NCI-H446 treated with DMSO at 0.1 percent for 48 hours (cell line): ENCODE measurements at regions not wholly inside any gene's neighbourhood (a gene's known extent, or its start where the extent isn't known, plus 50 kb on each side); places are given as distances from the start of the nearest gene placed in this dataset.
A peak's percentile ranks its signal among the peaks of the same experiment; 100 is the strongest.
"Not testable (repeated sequence)": the region's sequence is repeated elsewhere in the genome, so short reads cannot be mapped to it uniquely, and the experiment has no call there.

Experiments used
- DNase-seq: peaks from one replicate; lab custom pipeline; 2025; lab: John Stamatoyannopoulos, UW

- no peak for DNase-seq
These were observed 865.1 kb upstream of the ACVR2A start for GRCh38 chr2:146979746-146980145.

- no peak for DNase-seq
These were observed 866.0 kb upstream of the ACVR2A start for GRCh38 chr2:146978577-146979555.

- not testable (repeated sequence) for DNase-seq
These were observed 873.8 kb upstream of the ACVR2A start for GRCh38 chr2:146970981-146971380.

- DNase-seq, result not testable (repeated sequence)
These were observed 875.1 kb upstream of the ACVR2A start for GRCh38 chr2:146969703-146970102.

- no peak for DNase-seq
These were observed 880.3 kb upstream of the ACVR2A start for GRCh38 chr2:146964494-146964893.

- DNase-seq, result no peak
These were observed 890.3 kb upstream of the ACVR2A start for GRCh38 chr2:146954544-146954943.

- DNase-seq, result no peak
These were observed 892.1 kb upstream of the ACVR2A start for GRCh38 chr2:146952696-146953095.

GRCh38 chr2:146950911-146951310 is 893.9 kb upstream of the ACVR2A start:
- DNase-seq, result no peak

GRCh38 chr2:146950361-146950760 is 894.5 kb upstream of the ACVR2A start:
- no peak for DNase-seq

- DNase-seq, result no peak
These were observed 895.4 kb upstream of the ACVR2A start for GRCh38 chr2:146949400-146949799.

GRCh38 chr2:146944601-146945000 is 900.2 kb upstream of the ACVR2A start:
- no peak for DNase-seq

GRCh38 chr2:146939991-146940685 is 904.7 kb upstream of the ACVR2A start:
- DNase-seq, result no peak

- no peak for DNase-seq
These were observed 909.9 kb upstream of the ACVR2A start for GRCh38 chr2:146934921-146935320.

- no peak for DNase-seq
These were observed 913.7 kb upstream of the ACVR2A start for GRCh38 chr2:146931109-146931508.

GRCh38 chr2:146927080-146927711 is 917.6 kb upstream of the ACVR2A start:
- no peak for DNase-seq

GRCh38 chr2:146918280-146918679 is 926.5 kb upstream of the ACVR2A start:
- no peak for DNase-seq

GRCh38 chr2:146917431-146918042 is 927.3 kb upstream of the ACVR2A start:
- DNase-seq, result no peak

GRCh38 chr2:146916914-146917313 is 927.9 kb upstream of the ACVR2A start:
- no peak for DNase-seq

- DNase-seq, result no peak
These were observed 931.4 kb upstream of the ACVR2A start for GRCh38 chr2:146913476-146913875.

GRCh38 chr2:146912536-146912935 is 932.3 kb upstream of the ACVR2A start:
- DNase-seq, result no peak

GRCh38 chr2:146908776-146909175 is 936.1 kb upstream of the ACVR2A start:
- peak; percentile 49 for DNase-seq

GRCh38 chr2:146898083-146898482 is 946.7 kb upstream of the ACVR2A start:
- no peak for DNase-seq
